ENCODE measurements at regions not wholly inside any gene's neighbourhood (a gene's known extent, or its start where the extent isn't known, plus 50 kb on each side); places are given as distances from the start of the nearest gene placed in this dataset.

DNA sequence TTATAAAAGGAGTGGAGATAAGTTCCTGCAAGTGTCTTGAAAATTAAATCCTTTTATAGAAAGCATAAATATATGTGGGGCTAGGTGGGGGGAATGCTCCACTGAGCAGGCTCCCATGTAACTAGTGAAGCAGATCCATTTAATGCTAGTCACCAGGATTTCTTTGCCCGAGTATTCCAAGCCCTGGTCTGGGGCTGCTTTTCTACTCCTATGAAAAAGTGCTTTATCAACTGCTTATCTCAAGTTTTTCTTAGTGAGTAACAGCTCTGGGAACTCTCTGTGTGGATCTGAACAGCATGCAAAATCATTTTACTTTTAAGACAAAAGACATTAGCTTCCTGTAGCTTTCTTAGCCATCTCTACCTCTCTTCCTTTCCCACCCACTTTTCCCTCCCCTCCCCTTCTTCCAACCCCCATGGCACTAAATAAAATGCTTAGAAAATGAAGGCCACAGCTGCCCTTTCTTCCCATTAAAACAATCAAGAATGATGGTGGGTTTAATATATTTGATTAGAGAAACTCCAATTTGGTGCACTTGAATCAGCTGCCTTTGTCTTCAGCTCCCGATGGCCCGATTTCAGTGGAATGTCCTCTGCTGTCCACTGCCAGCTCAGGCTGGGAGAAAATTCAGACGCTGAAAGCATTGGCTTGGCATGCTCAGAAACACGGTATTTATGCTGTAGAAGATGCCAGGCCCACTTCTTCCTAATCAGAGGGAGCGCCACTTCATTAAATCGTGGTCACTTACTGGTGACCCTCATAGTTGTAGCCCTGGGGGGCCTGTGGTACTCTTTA, 475.1 kb downstream of the FOXO1 start:
- H3K4me3 Mint-ChIP-seq = peak overlapping the region in 1 of 3 experiments; percentile 20
- no peak for TF ChIP-seq CTCF (IDR thresholded peaks at IDR 0.05; ENCODE audit: unreplicated experiment in 3 of 3)
- H3K27ac Mint-ChIP-seq = peak overlapping the region; percentile 80 to 93 (median 86)
- H3K36me3 Mint-ChIP-seq (ENCODE audit: low read depth) = no peaks in the 10 kb centered on the region
- peaks cover 67% of the 10 kb centered on the region for H3K4me1 Mint-ChIP-seq
- no peaks in the 10 kb centered on the region for H3K27me3 Mint-ChIP-seq (ENCODE audit: low read depth)
- H3K9me3 Mint-ChIP-seq = no peaks in the 10 kb centered on the region

DNA sequence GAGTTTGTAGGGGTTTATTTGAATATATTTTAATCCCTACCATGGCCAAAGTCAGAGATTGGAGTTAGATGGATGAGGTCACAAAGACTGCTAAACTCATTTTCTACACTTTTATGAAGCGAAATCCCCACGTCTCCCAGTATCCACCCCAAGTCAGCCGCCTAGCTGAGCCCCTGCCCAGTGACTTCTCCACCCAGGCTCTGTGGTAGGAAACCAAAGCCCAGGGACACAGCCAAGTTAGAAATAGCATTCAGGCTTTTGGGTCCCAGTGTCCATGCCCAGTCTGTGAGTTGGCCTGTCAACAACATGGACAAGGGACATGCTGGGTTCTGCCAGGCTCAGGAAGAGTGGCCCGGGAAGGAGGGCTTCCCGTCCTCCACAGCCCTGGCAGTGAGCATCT, 474.0 kb downstream of the FOXO1 start:
- no peaks in the 10 kb centered on the region for H3K27me3 Mint-ChIP-seq (ENCODE audit: low read depth)
- H3K36me3 Mint-ChIP-seq (ENCODE audit: low read depth) = no peaks in the 10 kb centered on the region
- no peaks in the 10 kb centered on the region for H3K9me3 Mint-ChIP-seq
- H3K27ac Mint-ChIP-seq = peak overlapping the region in 2 of 3 experiments; percentile 80 to 86
- peaks cover 64% of the 10 kb centered on the region for H3K4me1 Mint-ChIP-seq
- H3K4me3 Mint-ChIP-seq = no peak overlapping the region
- no peak for TF ChIP-seq CTCF (IDR thresholded peaks at IDR 0.05; ENCODE audit: unreplicated experiment in 3 of 3)

GRCh38 chr13:40192858-40193257, 473.6 kb downstream of the FOXO1 start:
- peak overlapping the region in 2 of 3 experiments; percentile 58 to 84 for H3K27ac Mint-ChIP-seq
- TF ChIP-seq CTCF (IDR thresholded peaks at IDR 0.05; ENCODE audit: unreplicated experiment in 3 of 3) = no peak
- H3K27me3 Mint-ChIP-seq (ENCODE audit: low read depth) = no peaks in the 10 kb centered on the region
- no peaks in the 10 kb centered on the region for H3K36me3 Mint-ChIP-seq (ENCODE audit: low read depth)
- no peak overlapping the region for H3K4me3 Mint-ChIP-seq
- H3K9me3 Mint-ChIP-seq = no peaks in the 10 kb centered on the region
- H3K4me1 Mint-ChIP-seq = peaks cover 60% of the 10 kb centered on the region

DNA sequence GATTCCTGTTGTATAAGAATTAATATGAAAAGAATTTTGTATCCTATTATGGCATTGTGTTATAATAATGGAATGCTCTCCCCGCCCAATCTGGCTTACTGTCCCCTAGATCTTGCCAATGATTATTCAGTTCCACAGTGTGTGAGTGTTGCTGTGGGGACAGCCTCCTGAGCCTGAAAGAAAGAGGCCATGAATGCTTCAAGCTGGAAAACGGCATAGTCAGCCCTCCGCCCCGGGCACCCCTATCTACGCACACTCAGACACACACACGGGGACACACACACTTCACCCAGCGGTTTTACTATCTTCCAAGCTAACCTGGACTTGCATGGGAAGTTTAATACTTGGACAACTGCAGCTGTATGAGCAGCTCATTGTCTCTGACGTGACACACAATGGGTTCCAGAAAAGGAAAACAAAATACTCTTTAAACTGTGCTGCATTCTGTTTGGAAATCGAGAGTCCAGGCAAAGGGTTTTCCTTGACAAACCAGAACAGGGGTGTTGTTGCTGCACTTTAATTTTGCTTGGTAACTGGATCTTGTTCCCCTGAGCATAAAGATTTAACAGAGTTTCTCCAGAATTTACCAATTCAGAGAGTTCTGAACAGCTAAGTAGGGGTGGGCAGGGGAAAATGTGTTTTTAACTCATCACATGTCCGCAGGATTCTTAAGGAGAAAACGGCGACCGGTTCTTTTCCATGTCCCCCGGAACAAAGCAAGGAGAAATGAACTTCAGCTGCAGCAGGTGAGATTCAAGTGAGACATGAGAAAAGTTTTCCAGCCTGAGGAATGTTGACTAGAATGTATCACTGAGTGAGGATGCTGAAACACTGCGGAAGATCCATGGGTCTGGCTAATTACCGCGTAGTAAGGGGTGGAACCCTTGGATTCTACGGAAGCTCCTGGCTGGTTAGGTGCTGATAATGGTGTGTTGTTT, 472.9 kb downstream of the FOXO1 start:
- no peaks in the 10 kb centered on the region for H3K36me3 Mint-ChIP-seq (ENCODE audit: low read depth)
- no peaks in the 10 kb centered on the region for H3K9me3 Mint-ChIP-seq
- H3K27me3 Mint-ChIP-seq (ENCODE audit: low read depth) = no peaks in the 10 kb centered on the region
- H3K4me3 Mint-ChIP-seq = no peak overlapping the region
- no peak for TF ChIP-seq CTCF (IDR thresholded peaks at IDR 0.05; ENCODE audit: unreplicated experiment in 3 of 3)
- peak overlapping the region; percentile 64 to 84 (median 64) for H3K27ac Mint-ChIP-seq
- H3K4me1 Mint-ChIP-seq = peaks cover 53% of the 10 kb centered on the region

GRCh38 chr13:40194224-40194806, 472.1 kb downstream of the FOXO1 start:
- peak overlapping the region in 2 of 3 experiments; percentile 64 to 84 for H3K27ac Mint-ChIP-seq
- no peaks in the 10 kb centered on the region for H3K36me3 Mint-ChIP-seq (ENCODE audit: low read depth)
- H3K4me1 Mint-ChIP-seq = peaks cover 46% of the 10 kb centered on the region
- H3K4me3 Mint-ChIP-seq = no peak overlapping the region
- no peak for TF ChIP-seq CTCF (IDR thresholded peaks at IDR 0.05; ENCODE audit: unreplicated experiment in 3 of 3)
- no peaks in the 10 kb centered on the region for H3K9me3 Mint-ChIP-seq
- no peaks in the 10 kb centered on the region for H3K27me3 Mint-ChIP-seq (ENCODE audit: low read depth)
